ENCODE measurements at regions not wholly inside any gene's neighbourhood (a gene's known extent, or its start where the extent isn't known, plus 50 kb on each side); places are given as distances from the start of the nearest gene placed in this dataset.
"Not testable (repeated sequence)": the region's sequence is repeated elsewhere in the genome, so short reads cannot be mapped to it uniquely, and the experiment has no call there.

GRCh38 chr1:228992044-228992443 is 256.8 kb downstream of the RHOU start:
- no peak for DNase-seq (ENCODE audit: low read depth)

GRCh38 chr1:228992907-228993535 is 257.7 kb downstream of the RHOU start:
- no peak for DNase-seq (ENCODE audit: low read depth)

GRCh38 chr1:228994676-228995594 is 259.7 kb downstream of the RHOU start:
- no peak for DNase-seq (ENCODE audit: low read depth)

- DNase-seq (ENCODE audit: low read depth): no peak
Measured at GRCh38 chr1:228996281-228996680, 261.0 kb downstream of the RHOU start.

GRCh38 chr1:228997721-228998144 is 262.5 kb downstream of the RHOU start:
- DNase-seq (ENCODE audit: low read depth): no peak

- no peak for DNase-seq (ENCODE audit: low read depth)
Measured at GRCh38 chr1:228998179-228998578, 262.9 kb downstream of the RHOU start.

GRCh38 chr1:228999446-229000170 is 264.3 kb downstream of the RHOU start:
- DNase-seq (ENCODE audit: low read depth): no peak

- no peak for DNase-seq (ENCODE audit: low read depth)
Measured at GRCh38 chr1:229000187-229000586, 264.9 kb downstream of the RHOU start.

- DNase-seq (ENCODE audit: low read depth): no peak
Measured at GRCh38 chr1:229001467-229002011, 266.3 kb downstream of the RHOU start.

- DNase-seq (ENCODE audit: low read depth): no peak
Measured at GRCh38 chr1:229002037-229002436, 266.8 kb downstream of the RHOU start.

- no peak for DNase-seq (ENCODE audit: low read depth)
Measured at GRCh38 chr1:229002451-229002960, 267.2 kb downstream of the RHOU start.

- DNase-seq (ENCODE audit: low read depth): no peak
Measured at GRCh38 chr1:229003233-229004031, 267.5 kb upstream of the RAB4A start.

GRCh38 chr1:229004066-229004833 is 266.7 kb upstream of the RAB4A start:
- no peak for DNase-seq (ENCODE audit: low read depth)

- no peak for DNase-seq (ENCODE audit: low read depth)
Measured at GRCh38 chr1:229005097-229005496, 265.8 kb upstream of the RAB4A start.

- no peak for DNase-seq (ENCODE audit: low read depth)
Measured at GRCh38 chr1:229005556-229005955, 265.4 kb upstream of the RAB4A start.

- no peak for DNase-seq (ENCODE audit: low read depth)
Measured at GRCh38 chr1:229006121-229006870, 264.6 kb upstream of the RAB4A start.

GRCh38 chr1:229007167-229007566 is 263.7 kb upstream of the RAB4A start:
- DNase-seq (ENCODE audit: low read depth): no peak

- no peak for DNase-seq (ENCODE audit: low read depth)
Measured at GRCh38 chr1:229007701-229008100, 263.2 kb upstream of the RAB4A start.

- DNase-seq (ENCODE audit: low read depth): not testable (repeated sequence)
Measured at GRCh38 chr1:229008347-229008746, 262.6 kb upstream of the RAB4A start.

- no peak for DNase-seq (ENCODE audit: low read depth)
Measured at GRCh38 chr1:229011022-229011421, 259.9 kb upstream of the RAB4A start.
